ENCODE measurements at regions not wholly inside any gene's neighbourhood (a gene's known extent, or its start where the extent isn't known, plus 50 kb on each side); places are given as distances from the start of the nearest gene placed in this dataset.

GRCh38 chr6:16078064-16078463 is 50.8 kb upstream of the MYLIP start:
- no peak for DNase-seq

- no peak for DNase-seq
Measured at GRCh38 chr6:16069671-16070070, 59.2 kb upstream of the MYLIP start.

- DNase-seq, result no peak
Measured at GRCh38 chr6:16069222-16069621, 59.7 kb upstream of the MYLIP start.

GRCh38 chr6:16067568-16067967 is 61.3 kb upstream of the MYLIP start:
- DNase-seq, result no peak

GRCh38 chr6:16064671-16065072 is 64.2 kb upstream of the MYLIP start:
- no peak for DNase-seq

GRCh38 chr6:16063580-16063979 is 65.3 kb upstream of the MYLIP start:
- no peak for DNase-seq

- no peak for DNase-seq
Measured at GRCh38 chr6:16061818-16062217, 67.1 kb upstream of the MYLIP start.

- DNase-seq, result no peak
Measured at GRCh38 chr6:16060039-16060438, 68.8 kb upstream of the MYLIP start.

GRCh38 chr6:16059496-16059895 is 69.4 kb upstream of the MYLIP start:
- no peak for DNase-seq

- no peak for DNase-seq
Measured at GRCh38 chr6:16058929-16059345, 69.9 kb upstream of the MYLIP start.

GRCh38 chr6:16058201-16058928 is 70.5 kb upstream of the MYLIP start:
- DNase-seq, result no peak

- no peak for DNase-seq
Measured at GRCh38 chr6:16057446-16057845, 71.4 kb upstream of the MYLIP start.

- no peak for DNase-seq
Measured at GRCh38 chr6:16056263-16056870, 72.5 kb upstream of the MYLIP start.

GRCh38 chr6:16055852-16056251 is 73.0 kb upstream of the MYLIP start:
- no peak for DNase-seq

GRCh38 chr6:16049168-16049567 is 79.7 kb upstream of the MYLIP start:
- DNase-seq, result no peak

GRCh38 chr6:16048221-16048620 is 80.7 kb upstream of the MYLIP start:
- no peak for DNase-seq

GRCh38 chr6:16047435-16047990 is 81.4 kb upstream of the MYLIP start:
- no peak for DNase-seq

GRCh38 chr6:16045238-16045637 is 83.6 kb upstream of the MYLIP start:
- no peak for DNase-seq

GRCh38 chr6:16044211-16044643 is 84.7 kb upstream of the MYLIP start:
- DNase-seq, result no peak

- no peak for DNase-seq
Measured at GRCh38 chr6:16043171-16044135, 85.4 kb upstream of the MYLIP start.

GRCh38 chr6:16042751-16043150 is 86.1 kb upstream of the MYLIP start:
- no peak for DNase-seq

GRCh38 chr6:16041327-16041726 is 87.6 kb upstream of the MYLIP start:
- DNase-seq, result no peak

- no peak for DNase-seq
Measured at GRCh38 chr6:16040628-16040974, 88.3 kb upstream of the MYLIP start.

Data from CD4-positive, alpha-beta T cell treated with Interleukin-10 for 1 hour (primary cell).